ENCODE measurements at regions not wholly inside any gene's neighbourhood (a gene's known extent, or its start where the extent isn't known, plus 50 kb on each side); places are given as distances from the start of the nearest gene placed in this dataset.

DNA sequence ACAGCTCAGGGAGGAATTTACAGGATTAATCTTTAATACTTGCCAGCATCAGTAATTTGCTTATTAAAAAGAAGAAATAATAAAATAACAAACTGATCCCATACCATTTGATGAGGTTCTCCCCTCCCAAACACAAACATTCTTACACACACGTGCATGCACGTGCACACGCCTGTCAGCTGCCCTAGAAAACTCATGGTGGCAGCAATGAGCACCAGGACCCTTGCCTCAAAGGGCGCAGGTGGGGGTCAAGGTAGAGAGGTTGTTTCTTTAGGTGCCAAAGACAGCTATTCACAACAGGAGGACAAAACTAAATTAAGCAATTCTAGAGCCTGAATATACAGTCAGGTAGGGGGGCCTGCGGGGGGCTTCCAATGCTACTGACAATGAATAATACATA lies 219.3 kb downstream of the BUD13 start:
- no peak for DNase-seq

DNA sequence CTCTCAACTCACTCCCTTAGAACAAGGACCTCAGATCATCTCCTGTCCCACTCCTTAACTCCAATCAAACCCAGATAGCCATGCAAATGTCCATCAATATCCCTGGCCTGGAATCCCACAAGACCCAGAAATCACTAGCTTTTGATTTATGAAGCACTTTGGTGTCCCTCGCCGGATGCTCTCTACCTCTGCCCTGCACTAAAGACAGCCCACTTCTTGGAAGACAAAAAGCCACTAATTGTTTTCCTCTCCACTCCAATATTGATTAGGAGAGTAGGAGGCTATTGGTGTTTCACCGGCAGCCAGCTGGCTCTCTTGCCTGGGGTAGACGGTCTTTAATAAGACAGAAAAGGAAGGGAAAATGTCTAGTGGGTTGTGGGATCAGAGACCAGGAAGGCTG lies 221.2 kb downstream of the BUD13 start:
- DNase-seq = no peak

DNA sequence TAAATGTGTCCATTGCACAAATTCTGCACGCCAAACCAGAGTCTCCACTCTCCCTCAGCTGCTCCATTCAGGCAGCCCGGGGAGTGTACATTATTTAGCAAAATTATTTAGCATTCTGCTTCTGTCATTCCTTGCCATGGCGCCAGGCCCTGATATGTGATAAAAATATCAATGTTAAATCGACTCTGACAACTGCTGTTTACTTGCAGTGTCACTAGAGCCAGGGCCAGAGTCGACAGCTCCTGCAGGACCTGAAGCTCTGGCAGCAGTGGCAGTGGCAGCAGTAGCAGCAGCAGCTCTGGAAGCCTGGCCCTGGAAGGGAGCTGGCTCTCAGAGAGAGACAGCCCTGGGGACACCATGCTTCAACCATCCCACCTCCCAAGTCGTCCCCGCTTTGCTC lies 224.5 kb downstream of the BUD13 start:
- no peak for DNase-seq

DNA sequence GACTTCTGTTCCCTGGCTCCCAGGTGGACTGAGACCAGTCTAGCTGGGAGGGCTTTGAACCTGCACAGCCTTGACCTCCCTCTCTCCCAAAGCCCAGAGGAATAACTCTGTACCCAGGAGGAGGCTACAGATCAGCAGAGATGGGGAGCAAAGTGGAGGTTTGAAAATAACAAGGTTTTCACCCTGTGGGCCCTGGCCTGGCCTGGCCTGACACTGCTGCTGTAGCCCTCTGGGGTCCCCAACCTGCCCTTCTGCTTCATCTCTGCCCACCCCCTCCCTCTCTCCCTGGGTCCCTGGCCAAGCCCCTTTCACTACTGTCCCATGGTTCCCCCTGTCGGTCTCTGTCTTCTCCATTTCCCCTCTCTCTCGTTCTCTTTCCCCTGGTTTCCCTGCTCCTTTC lies 225.2 kb downstream of the BUD13 start:
- no peak for DNase-seq

DNA sequence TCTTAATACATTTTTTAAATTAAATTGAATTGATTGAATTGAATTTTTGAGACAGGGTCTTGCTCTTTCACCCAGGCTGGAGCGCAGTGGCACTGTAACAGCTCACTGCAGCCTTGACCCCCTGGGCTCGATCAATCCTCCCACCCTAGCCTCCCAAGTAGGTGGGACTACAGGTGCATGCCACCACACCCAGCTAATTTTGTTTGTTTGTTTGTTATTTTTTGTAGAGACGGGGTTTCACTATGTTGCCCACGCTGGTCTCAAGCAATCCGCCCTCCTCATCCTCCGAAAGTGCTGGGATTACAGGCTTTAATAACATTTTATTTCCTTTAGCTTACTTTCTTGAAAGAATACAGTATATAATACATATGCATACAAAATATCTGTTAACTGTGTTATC lies 226.9 kb downstream of the BUD13 start:
- DNase-seq = no peak

DNA sequence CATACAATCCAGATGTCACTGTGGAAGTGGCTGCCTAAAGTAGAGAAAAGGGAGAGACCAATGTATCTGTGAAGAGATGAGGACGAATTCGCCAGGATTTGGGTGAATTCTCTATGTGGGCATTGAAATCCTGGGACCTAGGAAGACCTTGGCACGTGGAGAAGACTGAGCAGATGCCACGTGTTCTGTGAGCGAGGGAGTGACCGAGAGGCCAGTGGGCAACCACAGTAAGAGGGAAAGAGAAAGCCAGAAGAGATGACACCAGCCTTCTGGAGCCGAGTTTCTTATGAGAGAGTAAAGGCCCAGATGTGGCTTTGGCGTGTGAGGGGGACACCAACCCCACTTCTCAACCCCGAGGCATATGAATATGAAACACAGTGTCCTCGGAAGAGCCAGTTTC lies 228.1 kb downstream of the BUD13 start:
- DNase-seq = no peak

DNA sequence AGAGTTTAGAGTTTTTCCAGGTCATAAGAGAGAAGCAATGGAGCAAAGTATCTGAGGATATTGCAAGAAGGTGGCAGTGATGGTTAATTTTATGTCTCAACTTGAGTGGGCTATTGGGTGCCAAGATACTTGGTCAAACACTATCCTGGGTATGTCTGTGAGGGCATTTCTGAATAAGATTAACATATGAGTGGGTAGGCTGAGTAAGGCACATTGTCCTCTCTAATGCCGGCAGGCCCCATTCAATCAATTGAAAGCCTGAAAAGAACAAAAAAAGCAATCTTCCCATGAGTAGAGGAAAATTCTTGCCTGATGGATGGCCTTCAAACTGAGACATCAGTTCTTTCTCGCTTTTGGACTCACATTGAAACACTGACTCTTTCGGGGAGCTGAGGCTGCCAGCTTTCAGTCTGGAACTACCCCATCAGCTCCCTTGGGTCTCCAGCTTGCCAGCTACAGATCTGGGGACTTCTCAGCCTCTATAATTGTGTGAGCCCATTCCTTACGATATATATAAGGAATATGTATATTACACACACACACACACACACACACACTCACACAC lies 228.8 kb downstream of the BUD13 start:
- no peak for DNase-seq

DNA sequence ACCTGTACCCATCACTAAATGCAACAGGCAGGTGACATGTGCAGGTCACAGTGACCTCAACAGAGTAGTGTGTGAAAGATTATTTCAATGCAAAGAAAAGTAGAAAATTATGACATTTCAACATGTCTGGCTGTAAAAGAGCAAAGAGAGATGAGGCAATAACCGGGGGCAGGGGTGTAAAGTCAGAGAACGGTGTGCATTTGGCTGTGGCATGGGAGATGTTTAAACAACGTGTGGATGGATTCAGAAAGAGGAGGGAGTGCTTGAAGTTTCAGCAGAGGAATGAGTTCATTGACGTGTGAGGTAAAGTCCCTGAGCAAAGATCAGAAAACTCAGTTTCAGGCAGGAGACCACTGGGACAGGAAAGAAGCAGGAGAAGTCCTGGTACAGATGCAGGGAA lies 229.7 kb downstream of the BUD13 start:
- DNase-seq = no peak

DNA sequence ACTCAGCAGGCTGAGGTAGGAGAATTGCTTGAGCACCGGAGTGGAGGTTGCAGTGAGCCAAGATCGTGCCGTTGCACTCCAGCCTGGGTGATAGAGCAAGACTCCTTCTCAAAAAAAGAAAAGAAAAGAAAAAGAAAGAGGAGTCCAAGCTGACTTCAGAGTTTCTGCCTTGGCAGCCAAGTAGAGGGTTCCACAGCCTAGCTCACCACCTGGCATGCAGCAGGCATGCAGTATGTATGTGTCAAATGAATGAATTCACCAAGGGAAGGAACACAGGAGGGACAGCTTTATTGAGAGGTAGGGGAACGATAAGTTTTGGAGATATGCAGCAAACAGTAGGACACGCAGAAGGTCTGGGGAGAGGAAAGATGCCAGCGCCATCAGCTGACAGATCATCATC lies 230.4 kb downstream of the BUD13 start:
- DNase-seq = no peak

DNA sequence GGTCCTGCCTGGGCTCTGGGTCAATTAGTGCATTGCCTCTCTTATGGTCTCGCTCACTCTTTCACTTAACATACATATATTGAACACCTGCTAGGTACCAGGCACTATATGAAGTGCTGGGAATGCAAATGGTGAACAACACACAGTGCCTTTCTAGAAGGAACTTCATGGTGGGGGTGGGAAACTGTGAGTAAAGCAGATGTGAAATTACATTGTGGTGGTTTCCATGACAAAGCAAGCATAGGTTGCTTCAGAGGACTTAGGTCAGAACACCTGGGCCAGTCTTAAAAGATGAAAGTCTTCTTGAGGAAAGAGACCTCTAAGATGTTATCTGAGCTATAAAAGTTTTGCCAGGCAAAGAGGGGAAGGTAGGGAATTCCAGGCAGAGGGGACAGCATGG lies 231.3 kb downstream of the BUD13 start:
- no peak for DNase-seq

DNA sequence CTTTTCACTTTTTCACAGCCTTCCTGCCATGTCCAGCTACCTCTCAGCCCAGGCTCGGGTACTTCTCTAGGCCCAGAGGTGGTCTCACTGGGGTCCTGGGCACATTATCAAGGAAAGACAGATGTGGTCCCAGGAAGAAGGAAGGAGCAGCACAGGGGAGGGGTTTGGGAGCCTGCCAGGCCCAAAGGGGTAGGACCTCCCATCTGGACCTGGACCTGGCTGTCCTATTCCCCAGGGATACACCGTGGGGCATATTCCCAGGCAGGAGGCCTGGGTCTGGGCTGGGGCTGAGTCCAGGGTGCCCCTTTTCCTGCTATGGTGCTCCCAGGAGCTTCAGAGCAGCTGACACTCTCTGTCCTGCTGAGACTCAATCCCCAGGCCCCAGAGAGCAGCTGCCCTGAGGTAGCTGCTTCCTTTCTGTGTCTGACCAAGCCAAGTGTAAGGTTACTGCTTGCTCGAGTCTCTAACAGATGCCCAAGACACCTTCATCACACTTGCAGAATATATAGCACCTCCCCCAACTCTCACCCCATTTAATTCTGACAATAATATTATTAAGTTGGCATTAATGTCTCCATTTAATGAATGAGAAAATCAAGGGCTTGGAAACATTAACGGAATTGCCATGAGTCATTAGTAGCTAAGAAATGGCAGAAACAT lies 232.0 kb downstream of the BUD13 start:
- DNase-seq = no peak

DNA sequence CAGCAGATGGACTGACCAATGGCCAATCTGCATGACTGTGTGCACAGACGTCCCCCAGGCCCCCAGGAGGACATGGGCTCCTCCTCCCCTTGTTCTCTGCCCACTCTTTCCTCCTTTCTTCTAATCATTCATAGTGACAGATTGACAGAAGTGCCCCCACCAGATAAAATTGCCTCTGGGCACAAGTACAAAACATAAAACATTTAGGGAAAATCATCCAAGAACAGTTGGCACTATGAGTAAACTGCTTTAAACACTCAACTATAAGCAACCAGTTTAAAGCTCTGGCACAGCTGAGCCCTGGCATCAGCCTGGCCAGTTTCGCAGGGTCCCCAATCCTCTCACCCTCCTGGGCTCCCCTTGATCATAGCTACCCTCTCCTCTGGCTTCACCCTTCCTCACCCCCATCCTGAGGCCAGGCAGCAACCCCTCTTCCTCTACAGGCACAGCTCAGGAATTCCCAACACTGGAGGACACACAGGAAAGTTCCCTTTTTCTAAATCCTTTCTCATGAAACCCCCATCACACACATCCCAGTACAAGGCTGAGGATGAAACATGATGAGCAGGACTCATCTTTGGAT lies 232.9 kb downstream of the BUD13 start:
- no peak for DNase-seq

DNA sequence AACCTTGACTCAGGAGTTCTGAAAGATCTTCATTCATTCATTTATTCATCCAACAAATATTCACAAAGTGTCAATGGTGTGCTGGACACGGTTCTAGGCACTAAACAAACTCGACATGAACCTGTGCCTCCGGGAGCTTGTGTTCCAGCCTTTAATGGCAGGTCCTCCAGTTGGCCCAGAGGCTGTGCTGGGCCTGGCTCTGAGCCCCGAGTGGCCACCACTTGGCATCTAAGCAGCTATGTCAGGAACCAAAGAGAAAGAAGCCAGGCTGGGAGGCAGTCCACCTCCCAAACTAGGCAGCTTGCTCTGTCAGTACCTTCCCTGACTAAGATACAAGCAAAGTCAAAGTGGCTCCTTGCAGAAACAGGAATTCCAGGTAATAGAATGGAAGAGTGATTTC lies 233.6 kb downstream of the BUD13 start:
- DNase-seq = no peak

DNA sequence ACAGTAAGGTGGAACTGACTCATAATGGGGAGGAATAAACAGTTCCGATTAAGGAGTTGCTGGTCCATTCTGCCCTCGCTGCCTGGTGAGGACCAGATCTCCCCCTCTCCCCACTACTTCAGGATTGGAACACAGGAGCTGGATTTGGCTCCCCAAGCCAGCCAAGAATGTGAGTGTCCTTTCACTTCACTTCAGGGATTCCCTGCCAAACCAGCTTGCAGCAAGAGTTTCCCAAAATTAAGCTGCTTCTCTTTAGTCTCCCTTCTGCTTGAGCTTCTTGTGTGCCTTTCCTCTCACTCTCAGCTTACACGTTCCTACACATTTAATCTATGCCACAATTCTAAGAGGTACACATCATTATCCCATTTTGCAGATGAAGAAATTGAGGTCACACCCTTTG lies 234.1 kb downstream of the BUD13 start:
- no peak for DNase-seq

DNA sequence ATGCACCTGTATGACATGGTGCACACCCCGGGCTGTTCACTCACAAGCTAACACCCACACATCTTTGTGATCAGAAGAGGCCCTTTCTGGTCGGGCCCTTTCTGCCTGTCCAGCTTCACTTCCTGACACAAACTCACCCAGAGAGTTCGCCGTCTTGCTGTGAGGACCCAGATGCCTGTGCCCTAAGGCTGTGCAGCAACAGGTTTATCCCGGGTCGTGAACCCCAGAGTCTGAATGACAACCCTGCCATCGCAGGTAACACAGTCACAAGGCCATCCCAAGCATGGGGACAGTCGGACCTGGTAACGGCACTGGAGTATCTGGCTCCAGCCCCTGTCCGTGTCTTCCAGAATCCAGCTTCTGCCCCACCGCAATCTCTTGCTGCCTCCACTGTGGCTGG lies 235.1 kb downstream of the BUD13 start:
- no peak for DNase-seq

DNA sequence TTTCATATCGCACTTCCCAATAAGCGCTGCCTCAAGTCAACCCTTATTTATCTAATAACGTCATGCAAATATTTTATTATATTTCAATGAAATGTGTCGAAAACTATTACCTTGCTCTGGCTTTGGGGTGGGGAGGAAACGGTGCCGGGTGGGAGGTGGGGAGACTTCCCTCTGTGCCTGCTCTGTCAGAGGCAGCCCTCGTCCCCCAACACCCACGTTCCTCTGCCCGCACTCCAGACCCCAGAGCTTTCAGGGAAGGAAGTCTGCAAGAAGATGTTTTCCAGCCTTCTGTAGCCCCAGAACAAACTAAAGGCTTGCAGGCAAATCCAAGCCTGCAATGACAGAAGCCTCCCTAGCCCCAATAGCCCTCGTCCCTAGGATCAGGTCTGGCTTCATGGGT lies 235.7 kb downstream of the BUD13 start:
- no peak for DNase-seq

DNA sequence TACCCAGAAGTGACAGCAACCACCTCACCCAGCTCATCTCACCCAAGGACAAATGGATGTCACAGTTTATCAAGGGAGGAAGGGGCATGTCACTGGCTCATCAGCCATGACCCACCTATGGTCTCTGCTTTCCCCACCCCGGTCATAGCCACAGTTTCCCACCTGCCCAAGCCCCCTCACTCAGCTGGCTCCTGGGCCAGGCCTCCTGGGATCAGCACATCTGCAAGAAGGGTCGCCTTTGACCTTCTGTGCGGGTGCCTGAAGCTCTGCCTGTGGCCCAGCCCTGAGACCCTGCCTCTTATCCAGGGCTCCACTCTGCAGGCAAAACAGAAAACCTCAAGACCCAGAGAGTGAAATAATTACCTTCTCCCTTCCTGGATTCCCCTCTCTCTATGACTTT lies 236.4 kb downstream of the BUD13 start:
- DNase-seq = no peak

DNA sequence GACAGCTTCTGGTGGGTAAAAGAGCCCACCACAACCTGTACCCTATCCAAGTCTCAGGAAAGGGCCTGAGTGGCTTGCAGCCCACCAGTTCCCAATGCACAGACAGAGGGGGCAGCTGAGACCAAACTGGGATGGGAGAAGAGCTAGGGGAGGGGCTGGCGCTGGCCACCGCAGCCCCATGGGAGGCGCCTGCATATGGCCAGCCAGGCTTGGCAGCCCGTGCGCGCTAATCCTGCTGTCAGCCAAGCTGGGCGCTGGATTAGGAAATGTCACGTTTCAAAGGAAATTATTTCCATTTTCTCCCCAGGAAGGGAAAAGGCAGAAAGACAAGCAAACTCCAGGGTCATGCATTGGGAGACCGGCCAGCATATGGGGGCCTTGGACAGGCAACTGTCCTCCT lies 236.8 kb downstream of the BUD13 start:
- DNase-seq = no peak

DNA sequence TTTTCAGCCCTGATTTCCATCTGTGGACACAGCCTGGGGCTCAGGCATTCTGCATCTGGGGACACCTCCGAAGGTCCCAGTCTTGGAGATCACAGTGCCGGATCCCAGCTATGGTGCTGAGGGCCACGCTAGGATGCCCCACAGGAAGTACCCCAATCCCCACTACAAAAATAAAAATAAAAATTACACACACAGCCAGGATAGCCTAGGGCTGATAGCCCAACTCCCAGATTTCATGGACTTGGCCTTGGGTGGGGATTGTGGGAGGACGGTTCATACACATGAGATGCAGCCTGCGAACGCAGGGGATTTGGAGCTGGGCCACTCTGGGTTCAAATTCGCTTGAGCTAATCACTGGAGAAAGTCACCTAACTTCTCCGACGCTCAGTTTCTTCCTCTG lies 237.7 kb downstream of the BUD13 start:
- no peak for DNase-seq

DNA sequence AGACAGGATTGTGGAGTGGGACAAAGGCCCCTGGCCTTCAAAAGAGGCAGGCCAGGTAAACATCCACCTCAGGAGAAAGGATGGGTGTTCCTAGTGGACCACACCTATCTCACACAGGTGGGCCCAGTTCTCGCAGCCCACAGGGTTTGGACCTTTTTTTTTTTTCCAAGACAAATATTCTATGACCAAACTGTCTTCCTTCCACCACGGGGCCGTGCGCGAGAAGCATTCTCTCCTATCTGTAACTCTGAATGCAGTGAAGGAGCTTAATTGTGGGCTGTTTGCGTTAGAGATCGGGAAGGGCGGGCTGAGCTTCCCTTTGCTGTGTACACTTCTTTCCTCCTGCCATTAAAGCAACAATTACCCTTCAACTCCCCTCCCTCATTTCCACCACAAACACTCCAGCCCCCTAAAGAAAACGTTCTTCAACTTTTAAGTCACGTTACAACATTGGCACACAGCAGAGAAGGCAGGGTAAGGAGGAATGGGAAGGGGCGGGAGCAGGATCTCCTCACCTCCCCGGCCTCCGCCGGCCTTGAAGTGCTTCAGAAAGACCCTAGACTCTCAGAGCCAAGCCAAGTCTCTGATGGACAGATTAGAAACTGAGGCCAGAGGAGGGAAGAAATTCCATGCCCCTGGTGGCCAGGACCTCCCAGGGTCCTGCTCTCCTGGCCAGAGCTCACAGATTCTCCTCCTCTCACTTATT lies 238.4 kb downstream of the BUD13 start:
- no peak for DNase-seq

DNA sequence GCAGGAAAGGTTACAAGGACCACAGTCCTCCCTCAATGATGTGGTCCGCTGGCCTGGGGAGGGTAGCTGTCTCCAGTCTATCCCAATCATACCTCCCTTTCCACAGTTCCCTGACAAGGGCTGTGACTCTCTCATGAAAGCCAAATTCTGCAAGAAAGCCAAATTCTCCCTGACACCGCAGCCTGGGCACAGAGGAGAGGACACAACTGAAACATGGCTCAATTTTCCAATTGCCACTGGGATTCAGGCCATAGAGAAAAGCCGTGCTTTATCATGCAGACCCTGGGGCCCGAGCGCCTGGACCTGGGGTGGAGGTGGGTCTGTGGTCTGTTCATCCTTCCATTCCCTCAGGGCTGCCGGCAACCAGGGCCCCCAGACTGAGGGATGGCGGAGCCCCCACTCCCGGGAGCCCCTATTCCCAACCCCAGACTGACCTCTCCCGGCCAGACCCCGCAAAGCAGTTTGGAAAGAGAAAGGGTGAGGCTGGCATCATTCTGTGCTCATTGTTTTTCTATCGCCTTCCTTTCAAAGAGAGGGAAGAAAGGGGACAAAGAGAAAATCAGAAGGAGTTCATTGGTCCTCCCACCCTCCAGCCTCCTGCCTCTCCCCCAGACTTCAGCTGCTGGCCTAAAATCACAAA lies 239.5 kb downstream of the BUD13 start:
- DNase-seq = no peak

DNA sequence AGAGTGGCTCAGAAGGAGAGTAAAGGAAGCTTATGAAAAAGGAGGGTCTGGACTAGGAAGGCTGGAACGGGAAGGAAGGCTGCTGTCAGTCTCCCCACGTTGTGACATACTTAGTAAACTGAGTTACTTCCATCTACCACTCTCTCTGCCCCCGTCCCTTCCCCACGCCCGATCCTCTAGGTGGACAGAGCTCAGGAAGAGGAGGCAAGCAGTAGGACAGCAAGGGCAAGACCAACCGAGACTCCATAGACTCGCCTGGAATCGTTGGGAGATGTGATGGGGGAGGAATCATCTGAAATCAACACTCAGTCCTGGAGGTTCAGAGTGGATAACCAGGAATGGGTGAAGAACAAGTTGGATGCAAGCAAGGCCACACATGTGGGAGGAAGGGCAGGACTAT lies 240.7 kb downstream of the BUD13 start:
- no peak for DNase-seq

DNA sequence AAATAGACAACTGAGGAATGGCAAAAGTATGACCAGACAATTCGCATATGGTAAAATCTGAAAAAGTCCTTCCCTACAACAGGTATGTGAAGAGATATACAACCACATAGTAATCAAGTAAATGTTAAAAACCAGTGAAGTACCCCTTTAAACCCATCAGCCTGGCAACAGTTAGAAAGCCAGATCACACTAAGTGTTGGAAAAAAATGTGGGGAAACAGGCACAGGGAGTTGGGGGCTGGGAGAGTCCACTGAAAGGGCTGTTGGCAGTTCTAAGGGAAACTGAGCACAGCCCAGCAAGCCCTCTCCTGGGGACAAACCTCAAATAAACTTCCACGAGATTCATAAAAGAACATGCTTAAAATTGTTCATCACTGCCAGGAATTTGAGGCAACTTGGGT lies 242.1 kb downstream of the BUD13 start:
- DNase-seq = no peak

DNA sequence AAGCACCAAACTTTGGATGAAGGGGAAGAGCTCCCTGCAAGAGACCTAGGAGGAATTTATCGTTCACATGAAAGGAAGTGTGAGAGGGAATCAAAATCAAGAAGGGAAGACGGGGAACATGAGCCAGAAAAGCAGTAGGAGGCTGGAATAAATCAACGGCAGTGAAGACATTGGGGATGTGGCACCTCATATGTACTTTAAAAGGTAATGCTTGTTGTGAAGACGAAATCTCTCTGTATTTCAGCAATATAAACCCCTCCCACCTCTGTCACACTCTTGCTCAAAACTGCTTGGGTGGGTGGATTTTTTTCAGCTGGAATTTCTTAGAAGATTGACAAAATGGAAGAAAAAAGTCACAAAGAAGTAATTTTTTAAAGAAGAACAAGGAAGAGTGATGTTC lies 243.5 kb downstream of the BUD13 start:
- no peak for DNase-seq

All from right hindlimb (tissue), 1 donor.